H9 (cell line): ENCODE measurements at regions not wholly inside any gene's neighbourhood (a gene's known extent, or its start where the extent isn't known, plus 50 kb on each side); places are given as distances from the start of the nearest gene placed in this dataset.

ENCODE experiments used
- DNase-seq: peaks from one replicate; pipeline ENCODE4 v3.0.0-alpha.2; 2017
- H2AFZ ChIP-seq: one replicate; pipeline ENCODE4 v1.6.1; 2013; ENCODE audit warnings: mild to moderate bottlenecking, low read length, control low read depth, moderate library complexity
- H2AK5ac ChIP-seq: 2 replicates; pipeline ENCODE4 v1.6.1; 2013; ENCODE audit warnings: low read length, control low read depth, mixed read lengths; ENCODE audit not compliant: insufficient read length
- H2BK120ac ChIP-seq: one replicate; pipeline ENCODE4 v1.6.1; 2013; ENCODE audit warnings: low read depth, mild to moderate bottlenecking, low read length, control low read depth, inconsistent platforms; ENCODE audit not compliant: poor library complexity, severe bottlenecking
- H2BK12ac ChIP-seq: 2 replicates; pipeline ENCODE4 v1.6.1; 2013; ENCODE audit warnings: low read length, control low read depth, mixed read lengths, low read depth; ENCODE audit not compliant: insufficient read length
- H2BK15ac ChIP-seq: 2 replicates; pipeline ENCODE4 v1.6.1; 2013; ENCODE audit warnings: low read depth, low read length, control low read depth
- H2BK20ac ChIP-seq: one replicate; pipeline ENCODE4 v1.6.1; 2013; ENCODE audit warnings: low read depth, mild to moderate bottlenecking, low read length, control low read depth, inconsistent platforms; ENCODE audit not compliant: poor library complexity, severe bottlenecking
- H2BK5ac ChIP-seq: 2 replicates; pipeline ENCODE4 v1.6.1; 2013; ENCODE audit warnings: low read length, control low read depth, mixed read lengths; ENCODE audit not compliant: insufficient read length
- H3K14ac ChIP-seq: 2 replicates; pipeline ENCODE4 v1.6.1; 2013; ENCODE audit warnings: low read length, control low read depth; ENCODE audit not compliant: insufficient read depth
- H3K18ac ChIP-seq: 2 replicates; pipeline ENCODE4 v1.6.1; 2013; ENCODE audit warnings: low read depth, mild to moderate bottlenecking, mixed read lengths, low read length, control low read depth; ENCODE audit not compliant: insufficient read length
- H3K23ac ChIP-seq: 2 replicates; pipeline ENCODE4 v1.6.1; 2013; ENCODE audit warnings: low read length, control low read depth, mixed read lengths, low read depth; ENCODE audit not compliant: insufficient read length
- H3K23me2 ChIP-seq: 2 replicates; pipeline ENCODE4 v1.6.1; 2013; ENCODE audit warnings: low read depth, mild to moderate bottlenecking, mixed read lengths, low read length, control low read depth; ENCODE audit not compliant: insufficient read length, poor library complexity, severe bottlenecking
- H3K27ac ChIP-seq: 2 replicates; pipeline ENCODE4 v1.5.1; 2013; ENCODE audit warnings: low read length, control low read depth, mixed read lengths, low read depth; ENCODE audit not compliant: insufficient read length
- H3K27me3 ChIP-seq: 2 replicates; pipeline ENCODE4 v1.6.1; 2013; ENCODE audit warnings: low read length, control low read depth, inconsistent platforms; ENCODE audit not compliant: insufficient read depth
- H3K4ac ChIP-seq: 2 replicates; pipeline ENCODE4 v1.6.1; 2013; ENCODE audit warnings: low read depth, mild to moderate bottlenecking, control low read depth, inconsistent platforms, low read length, moderate library complexity
- H3K4me1 ChIP-seq: 2 replicates; pipeline ENCODE4 v1.6.1; 2013; ENCODE audit warnings: low read length, control low read depth, inconsistent platforms; ENCODE audit not compliant: insufficient read depth
- H3K4me2 ChIP-seq: 2 replicates; pipeline ENCODE4 v1.6.1; 2013; ENCODE audit warnings: low read length, control low read depth, mixed read lengths; ENCODE audit not compliant: insufficient read length, insufficient read depth
- H3K56ac ChIP-seq: 2 replicates; pipeline ENCODE4 v1.6.1; 2013; ENCODE audit warnings: low read depth, mild to moderate bottlenecking, mixed read lengths, low read length, control low read depth; ENCODE audit not compliant: insufficient read length
- H3K79me1 ChIP-seq: 2 replicates; pipeline ENCODE4 v1.6.1; 2013; ENCODE audit warnings: low read depth, mild to moderate bottlenecking, moderate library complexity, low read length, control low read depth, inconsistent platforms; ENCODE audit not compliant: insufficient read depth, poor library complexity, severe bottlenecking
- H3K79me2 ChIP-seq: 2 replicates; pipeline ENCODE4 v1.6.1; 2013; ENCODE audit warnings: low read length, control low read depth, inconsistent platforms; ENCODE audit not compliant: insufficient read depth
- H3K9ac ChIP-seq: 2 replicates; pipeline ENCODE4 v1.6.1; 2013; ENCODE audit warnings: low read length, control low read depth, mixed read lengths; ENCODE audit not compliant: insufficient read length; ENCODE audit errors: extremely low read depth
- H3K9me3 ChIP-seq: one replicate; pipeline ENCODE4 v1.6.1; 2013; ENCODE audit warnings: low read depth, low read length, inconsistent platforms; ENCODE audit not compliant: control insufficient read depth
- H3T11ph ChIP-seq: one replicate; pipeline ENCODE4 v1.6.1; 2013; ENCODE audit warnings: mild to moderate bottlenecking, low read length, control low read depth, inconsistent platforms
- H4K20me1 ChIP-seq: one replicate; pipeline ENCODE4 v1.6.1; 2013; ENCODE audit not compliant: control insufficient read depth, insufficient read length, insufficient read depth
- H4K5ac ChIP-seq: 2 replicates; pipeline ENCODE4 v1.6.1; 2013; ENCODE audit warnings: low read depth, mild to moderate bottlenecking, mixed read lengths, low read length, control low read depth; ENCODE audit not compliant: insufficient read length
- H4K8ac ChIP-seq: replicated peaks from 2 replicates; pipeline ENCODE4 v1.6.1; 2013; ENCODE audit warnings: low read length, control low read depth, mixed read lengths, low read depth; ENCODE audit not compliant: insufficient read length
- H4K91ac ChIP-seq: 2 replicates; pipeline ENCODE4 v1.6.1; 2013; ENCODE audit warnings: low read depth, mild to moderate bottlenecking, moderate library complexity, mixed read lengths, low read length, control low read depth; ENCODE audit not compliant: insufficient read length
- H3K27ac Mint-ChIP-seq, 3 experiments: 2 replicates in 2 of 3; 3 replicates in 1 of 3; pipeline ENCODE4 v1.8.0; 2020 to 2021; ENCODE audit warnings: mixed read lengths in 3 of 3, mild to moderate bottlenecking in 1 of 3, moderate library complexity in 1 of 3
- H3K27me3 Mint-ChIP-seq: 2 replicates; pipeline ENCODE4 v1.8.0; 2021; ENCODE audit warnings: low read depth, mild to moderate bottlenecking, moderate library complexity, mixed read lengths
- H3K36me3 Mint-ChIP-seq, 3 experiments: 2 replicates in 2 of 3; 3 replicates in 1 of 3; pipeline ENCODE4 v1.8.0; 2020 to 2021; ENCODE audit warnings: low read depth in 3 of 3, mixed read lengths in 3 of 3; ENCODE audit not compliant: insufficient read depth in 1 of 3
- H3K4me1 Mint-ChIP-seq, 2 experiments: 2 replicates each; pipeline ENCODE4 v1.8.0; 2020; ENCODE audit warnings: mixed read lengths in 2 of 2
- H3K4me3 Mint-ChIP-seq, 2 experiments: 2 replicates in 1 of 2; 3 replicates in 1 of 2; pipeline ENCODE4 v1.8.0; 2020 to 2021; ENCODE audit warnings: mild to moderate bottlenecking in 2 of 2, mixed read lengths in 2 of 2, moderate library complexity in 1 of 2
- H3K9me3 Mint-ChIP-seq, 2 experiments: 2 replicates in 1 of 2; 3 replicates in 1 of 2; pipeline ENCODE4 v1.8.0; 2020; ENCODE audit warnings: mild to moderate bottlenecking in 2 of 2, mixed read lengths in 2 of 2, moderate library complexity in 1 of 2
- CTCF ChIP-seq: fragments of 200-600 bp; sonication (generic); conservative IDR thresholded peaks from 3 replicates; pipeline ENCODE4 v1.8.0; 2021; ENCODE audit warnings: antibody characterized with exemption, mild to moderate bottlenecking

- Histone ChIP-seq H2AK5ac (no peak overlapping the region), H2BK15ac (no peak overlapping the region), H3K4me1 (no peaks in the 10 kb centered on the region), H3K23ac (no peak overlapping the region), H2AFZ (no peak overlapping the region), H4K91ac (no peak overlapping the region), H3K18ac (no peak overlapping the region), H3T11ph (no peak overlapping the region), H3K4ac (no peak overlapping the region), H3K56ac (no peak overlapping the region), H2BK5ac (no peak overlapping the region), H3K9me3 (no peaks in the 10 kb centered on the region), H2BK12ac (no peak overlapping the region), H3K79me1 (no peaks in the 10 kb centered on the region), H4K20me1 (no peaks in the 10 kb centered on the region), H3K27ac (no peak overlapping the region), H4K5ac (no peak overlapping the region), H2BK20ac (no peak overlapping the region), H3K4me2 (no peak overlapping the region), H4K8ac (no peak overlapping the region), H3K14ac (no peak overlapping the region), H3K9ac (no peak overlapping the region), H3K27me3 (no peaks in the 10 kb centered on the region), H3K23me2 (no peaks in the 10 kb centered on the region), H2BK120ac (no peak overlapping the region), H3K79me2 (no peaks in the 10 kb centered on the region)
- Mint-ChIP-seq H3K27ac (no peak overlapping the region), H3K4me3 (no peak overlapping the region), H3K27me3 (no peaks in the 10 kb centered on the region), H3K36me3 (no peaks in the 10 kb centered on the region), H3K4me1 (peaks cover 0 to 7% of the 10 kb centered on the region in 2 experiments; a peak in 2 of 4 replicates), H3K9me3 (no peaks in the 10 kb centered on the region)
- DNase-seq: no peak
- no peak for TF ChIP-seq CTCF
These were observed 478.9 kb downstream of the CNTN6 start for GRCh38 chr3:1571736-1572135.
